K562 (cell line): ENCODE measurements at regions not wholly inside any gene's neighbourhood (a gene's known extent, or its start where the extent isn't known, plus 50 kb on each side); places are given as distances from the start of the nearest gene placed in this dataset.

ENCODE experiments used
- ATAC-seq: fragments of 200-7000 bp; cut with Tn5 transposase; 3 replicates; pipeline ENCODE4 v1.9.1; 2020; ENCODE audit warnings: moderate library complexity
- BruUV-seq: library from RNA; stranded (reverse); fragments of 400-500 nt; replicated peaks from 2 replicates; lab custom pipeline; 2021; lab: Mats Ljungman, UMichigan
- CTCF ChIA-PET: fragments of 300-600 bp; formaldehyde crosslinking; extraction: SDS; loops from one replicate; lab custom pipeline; 2021; ENCODE audit warnings: low intra/inter-chr PET ratio; lab: Yijun Ruan, JAX
- POLR2A ChIA-PET: fragments of 300-600, 350-650 bp; sonication (Branson Sonifier 250); formaldehyde crosslinking; extraction: SDS; loops from one replicate; lab custom pipeline; 2021; ENCODE audit warnings: antibody characterized with exemption, inconsistent platforms; lab: Yijun Ruan, JAX
- DNase-seq, 4 experiments: peaks; one replicate each; pipeline versions ENCODE4 v3.0.0 to v3.0.0-alpha.2; 2011 to 2018; ENCODE audit warnings: low spot score in 3 of 4, mixed read lengths in 3 of 4; ENCODE audit errors: extremely low read depth in 1 of 4
- FAIRE-seq: peaks from 2 replicates; lab custom pipeline; 2011; peaks lifted over from hg19 to GRCh38; lab: Jason Lieb, UNC
- H2AFZ ChIP-seq: 2 replicates; pipeline ENCODE4 v1.6.0; 2011; ENCODE audit warnings: low read depth, low read length, control low read depth, inconsistent platforms
- H3K27ac ChIP-seq: fragments of 200-600 bp; 3 replicates; pipeline ENCODE4 v1.8.0; 2011; ENCODE audit warnings: low read depth, mild to moderate bottlenecking, control low read depth, inconsistent platforms, low read length, moderate library complexity, mixed read lengths; ENCODE audit errors: extremely low read depth
- H3K27me3 ChIP-seq, 2 experiments: fragments of 300-600 bp in 1 of 2; 2 replicates in 1 of 2; 3 replicates in 1 of 2; pipeline versions ENCODE4 v1.6.0 to v1.8.0; 2011; ENCODE audit warnings: inconsistent platforms in 2 of 2, low read length in 2 of 2, mild to moderate bottlenecking in 1 of 2, mixed read lengths in 1 of 2, moderate library complexity in 1 of 2; ENCODE audit not compliant: control insufficient read depth in 2 of 2, insufficient read depth in 2 of 2
- H3K36me3 ChIP-seq: fragments of 300-600 bp; 3 replicates; pipeline ENCODE4 v1.8.0; 2011; ENCODE audit warnings: mild to moderate bottlenecking, low read length, inconsistent platforms; ENCODE audit not compliant: control insufficient read depth, insufficient read depth
- H3K4me1 ChIP-seq, 2 experiments: fragments of 200-600 bp in 1 of 2; replicated peaks in 1 of 2; 2 replicates in 1 of 2; 3 replicates in 1 of 2; pipeline versions ENCODE4 v1.5.1 to v1.8.0; 2011; ENCODE audit warnings: inconsistent platforms in 2 of 2, low read length in 2 of 2, mild to moderate bottlenecking in 1 of 2, mixed read lengths in 1 of 2, moderate library complexity in 1 of 2; ENCODE audit not compliant: control insufficient read depth in 2 of 2, insufficient read depth in 2 of 2
- H3K4me2 ChIP-seq: 2 replicates; pipeline ENCODE4 v1.6.1; 2011; ENCODE audit warnings: low read length, control low read depth, inconsistent platforms, mixed read lengths; ENCODE audit not compliant: insufficient read depth
- H3K4me3 ChIP-seq: fragments of 200-600 bp; sonication (generic), shearing (Covaris generic); 2 replicates; pipeline ENCODE4 v1.5.1; 2016; ENCODE audit warnings: control low read depth, inconsistent platforms
- H3K79me2 ChIP-seq: fragments of 200-600 bp; 3 replicates; pipeline ENCODE4 v1.8.0; 2011; ENCODE audit warnings: low read length, inconsistent platforms; ENCODE audit not compliant: control insufficient read depth, insufficient read depth
- H3K9ac ChIP-seq, 2 experiments: 2 replicates each; pipeline versions ENCODE4 v1.6.0 to v1.6.1; 2011; ENCODE audit warnings: low read depth in 2 of 2, low read length in 2 of 2, control low read depth in 1 of 2, inconsistent platforms in 1 of 2, mild to moderate bottlenecking in 1 of 2, mixed read lengths in 1 of 2; ENCODE audit not compliant: insufficient read depth in 1 of 2
- H3K9me1 ChIP-seq: one replicate; pipeline ENCODE4 v1.6.0; 2011; ENCODE audit warnings: inconsistent platforms, mild to moderate bottlenecking, low read length, moderate library complexity; ENCODE audit not compliant: control insufficient read depth, insufficient read depth
- H3K9me3 ChIP-seq: replicated peaks from 2 replicates; pipeline ENCODE4 v1.5.1; 2011; ENCODE audit warnings: low read depth, low read length, inconsistent platforms; ENCODE audit not compliant: control insufficient read depth, insufficient read depth
- H4K20me1 ChIP-seq: replicated peaks from 2 replicates; pipeline ENCODE4 v1.6.1; 2011; ENCODE audit warnings: low read length, inconsistent platforms, mixed read lengths; ENCODE audit not compliant: control insufficient read depth, insufficient read depth
- EHMT2 ChIP-seq: fragments of 450-650 bp; IDR thresholded peaks from 2 replicates; pipeline ENCODE4 v1.6.1; 2018; ENCODE audit warnings: antibody characterized with exemption
- RBFOX2 ChIP-seq: fragments of 200-400 bp; formaldehyde crosslinking; IDR thresholded peaks from 2 replicates; pipeline ENCODE4 v1.6.1; 2017; ENCODE audit warnings: low read depth, mild to moderate bottlenecking, low read length, moderate library complexity
- SMARCA5 ChIP-seq: fragments of 450-650 bp; IDR thresholded peaks from 2 replicates; pipeline ENCODE4 v1.6.1; 2016
- YY1 ChIP-seq, 3 experiments: IDR thresholded peaks; 2 replicates each; pipeline ENCODE4 v1.6.1; 2011; ENCODE audit warnings: low read length in 2 of 3, mild to moderate bottlenecking in 2 of 3, moderate library complexity in 2 of 3, borderline replicate concordance in 1 of 3, control low read depth in 1 of 3, low read depth in 1 of 3; ENCODE audit not compliant: insufficient read depth in 3 of 3, insufficient replicate concordance in 2 of 3, control insufficient read depth in 1 of 3, insufficient read length in 1 of 3; ENCODE audit errors: extremely low read depth in 1 of 3
- ZNF830 ChIP-seq: fragments of 250-450 bp; sonication (Bioruptor Pico); IDR thresholded peaks from 2 replicates; pipeline ENCODE4 v1.5.0; 2021; ENCODE audit warnings: mild to moderate bottlenecking
- WGBS: fragments of 100-300 bp; shearing (Covaris generic); methylation state at CpG from one replicate; pipeline ENCODE4 v1.1.6; 2016; ENCODE audit warnings: low coverage, mixed read lengths; ENCODE audit not compliant: insufficient coverage; ENCODE audit errors: missing lambda C conversion rate; 5-methylcytosine and 5-hydroxymethylcytosine counted together
- in situ Hi-C: fragments of 300-500 bp; cut with MboI; formaldehyde crosslinking; loops from 4 replicates; pipeline ENCODE4 v1.15.0; 2018; ENCODE audit warnings: inconsistent platforms, mixed read lengths
- intact Hi-C: fragments of 100-400 bp; cut with micrococcal nuclease; formaldehyde crosslinking; loops from 2 replicates; pipeline ENCODE4 v1.14.2; 2022
- TF ChIP-seq, protein P1 (sequence below): fragments of 450-650 bp; IDR thresholded peaks from 2 replicates; pipeline ENCODE4 v1.6.1; 2016; ENCODE audit warnings: mild to moderate bottlenecking, moderate library complexity

DNA sequence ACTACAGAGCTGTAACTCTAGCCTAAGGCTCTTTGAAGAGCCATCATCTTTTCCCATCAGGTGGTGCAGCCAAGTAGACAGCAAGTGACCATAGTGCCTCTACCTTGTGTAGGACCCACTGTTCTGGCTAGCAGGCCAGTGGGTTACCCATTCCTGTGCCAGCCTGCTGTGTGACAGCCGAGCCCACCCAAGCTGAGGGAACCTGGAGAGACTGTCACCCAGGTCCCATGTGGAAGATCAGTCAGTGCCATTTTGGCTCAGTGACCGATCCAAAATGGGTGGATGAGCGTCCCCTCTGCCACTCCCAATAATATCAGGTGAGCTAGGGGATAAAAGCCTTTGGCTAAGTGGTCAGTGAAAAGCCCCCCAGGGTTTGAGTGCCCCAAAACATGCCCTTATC, 417.9 kb downstream of the MATN1 start:
- H3K4me3 ChIP-seq: no peak overlapping the region
- TF ChIP-seq, protein P1, sequence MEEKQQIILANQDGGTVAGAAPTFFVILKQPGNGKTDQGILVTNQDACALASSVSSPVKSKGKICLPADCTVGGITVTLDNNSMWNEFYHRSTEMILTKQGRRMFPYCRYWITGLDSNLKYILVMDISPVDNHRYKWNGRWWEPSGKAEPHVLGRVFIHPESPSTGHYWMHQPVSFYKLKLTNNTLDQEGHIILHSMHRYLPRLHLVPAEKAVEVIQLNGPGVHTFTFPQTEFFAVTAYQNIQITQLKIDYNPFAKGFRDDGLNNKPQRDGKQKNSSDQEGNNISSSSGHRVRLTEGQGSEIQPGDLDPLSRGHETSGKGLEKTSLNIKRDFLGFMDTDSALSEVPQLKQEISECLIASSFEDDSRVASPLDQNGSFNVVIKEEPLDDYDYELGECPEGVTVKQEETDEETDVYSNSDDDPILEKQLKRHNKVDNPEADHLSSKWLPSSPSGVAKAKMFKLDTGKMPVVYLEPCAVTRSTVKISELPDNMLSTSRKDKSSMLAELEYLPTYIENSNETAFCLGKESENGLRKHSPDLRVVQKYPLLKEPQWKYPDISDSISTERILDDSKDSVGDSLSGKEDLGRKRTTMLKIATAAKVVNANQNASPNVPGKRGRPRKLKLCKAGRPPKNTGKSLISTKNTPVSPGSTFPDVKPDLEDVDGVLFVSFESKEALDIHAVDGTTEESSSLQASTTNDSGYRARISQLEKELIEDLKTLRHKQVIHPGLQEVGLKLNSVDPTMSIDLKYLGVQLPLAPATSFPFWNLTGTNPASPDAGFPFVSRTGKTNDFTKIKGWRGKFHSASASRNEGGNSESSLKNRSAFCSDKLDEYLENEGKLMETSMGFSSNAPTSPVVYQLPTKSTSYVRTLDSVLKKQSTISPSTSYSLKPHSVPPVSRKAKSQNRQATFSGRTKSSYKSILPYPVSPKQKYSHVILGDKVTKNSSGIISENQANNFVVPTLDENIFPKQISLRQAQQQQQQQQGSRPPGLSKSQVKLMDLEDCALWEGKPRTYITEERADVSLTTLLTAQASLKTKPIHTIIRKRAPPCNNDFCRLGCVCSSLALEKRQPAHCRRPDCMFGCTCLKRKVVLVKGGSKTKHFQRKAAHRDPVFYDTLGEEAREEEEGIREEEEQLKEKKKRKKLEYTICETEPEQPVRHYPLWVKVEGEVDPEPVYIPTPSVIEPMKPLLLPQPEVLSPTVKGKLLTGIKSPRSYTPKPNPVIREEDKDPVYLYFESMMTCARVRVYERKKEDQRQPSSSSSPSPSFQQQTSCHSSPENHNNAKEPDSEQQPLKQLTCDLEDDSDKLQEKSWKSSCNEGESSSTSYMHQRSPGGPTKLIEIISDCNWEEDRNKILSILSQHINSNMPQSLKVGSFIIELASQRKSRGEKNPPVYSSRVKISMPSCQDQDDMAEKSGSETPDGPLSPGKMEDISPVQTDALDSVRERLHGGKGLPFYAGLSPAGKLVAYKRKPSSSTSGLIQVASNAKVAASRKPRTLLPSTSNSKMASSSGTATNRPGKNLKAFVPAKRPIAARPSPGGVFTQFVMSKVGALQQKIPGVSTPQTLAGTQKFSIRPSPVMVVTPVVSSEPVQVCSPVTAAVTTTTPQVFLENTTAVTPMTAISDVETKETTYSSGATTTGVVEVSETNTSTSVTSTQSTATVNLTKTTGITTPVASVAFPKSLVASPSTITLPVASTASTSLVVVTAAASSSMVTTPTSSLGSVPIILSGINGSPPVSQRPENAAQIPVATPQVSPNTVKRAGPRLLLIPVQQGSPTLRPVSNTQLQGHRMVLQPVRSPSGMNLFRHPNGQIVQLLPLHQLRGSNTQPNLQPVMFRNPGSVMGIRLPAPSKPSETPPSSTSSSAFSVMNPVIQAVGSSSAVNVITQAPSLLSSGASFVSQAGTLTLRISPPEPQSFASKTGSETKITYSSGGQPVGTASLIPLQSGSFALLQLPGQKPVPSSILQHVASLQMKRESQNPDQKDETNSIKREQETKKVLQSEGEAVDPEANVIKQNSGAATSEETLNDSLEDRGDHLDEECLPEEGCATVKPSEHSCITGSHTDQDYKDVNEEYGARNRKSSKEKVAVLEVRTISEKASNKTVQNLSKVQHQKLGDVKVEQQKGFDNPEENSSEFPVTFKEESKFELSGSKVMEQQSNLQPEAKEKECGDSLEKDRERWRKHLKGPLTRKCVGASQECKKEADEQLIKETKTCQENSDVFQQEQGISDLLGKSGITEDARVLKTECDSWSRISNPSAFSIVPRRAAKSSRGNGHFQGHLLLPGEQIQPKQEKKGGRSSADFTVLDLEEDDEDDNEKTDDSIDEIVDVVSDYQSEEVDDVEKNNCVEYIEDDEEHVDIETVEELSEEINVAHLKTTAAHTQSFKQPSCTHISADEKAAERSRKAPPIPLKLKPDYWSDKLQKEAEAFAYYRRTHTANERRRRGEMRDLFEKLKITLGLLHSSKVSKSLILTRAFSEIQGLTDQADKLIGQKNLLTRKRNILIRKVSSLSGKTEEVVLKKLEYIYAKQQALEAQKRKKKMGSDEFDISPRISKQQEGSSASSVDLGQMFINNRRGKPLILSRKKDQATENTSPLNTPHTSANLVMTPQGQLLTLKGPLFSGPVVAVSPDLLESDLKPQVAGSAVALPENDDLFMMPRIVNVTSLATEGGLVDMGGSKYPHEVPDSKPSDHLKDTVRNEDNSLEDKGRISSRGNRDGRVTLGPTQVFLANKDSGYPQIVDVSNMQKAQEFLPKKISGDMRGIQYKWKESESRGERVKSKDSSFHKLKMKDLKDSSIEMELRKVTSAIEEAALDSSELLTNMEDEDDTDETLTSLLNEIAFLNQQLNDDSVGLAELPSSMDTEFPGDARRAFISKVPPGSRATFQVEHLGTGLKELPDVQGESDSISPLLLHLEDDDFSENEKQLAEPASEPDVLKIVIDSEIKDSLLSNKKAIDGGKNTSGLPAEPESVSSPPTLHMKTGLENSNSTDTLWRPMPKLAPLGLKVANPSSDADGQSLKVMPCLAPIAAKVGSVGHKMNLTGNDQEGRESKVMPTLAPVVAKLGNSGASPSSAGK: no peak
- TF ChIP-seq YY1 (IDR thresholded peaks at IDR 0.05; ENCODE audit: borderline replicate concordance in 1 of 3, control insufficient read depth in 1 of 3, extremely low read depth in 1 of 3, insufficient read depth in 3 of 3, insufficient read length in 1 of 3, insufficient replicate concordance in 2 of 3, low read depth in 1 of 3, low read length in 2 of 3) (no peak), RBFOX2 (no peak), SMARCA5 (no peak), ZNF830 (CRISPR knock-in tag) (no peak), EHMT2 (no peak)
- TF ChIP-seq, all 486 proteins: peak for 0
- 0% methylated on average over 3 of the region's 3 CpGs for WGBS
- no peak overlapping the region for H2AFZ ChIP-seq
- ATAC-seq (no peak), DNase-seq (no peak), FAIRE-seq (no peak)
- no peaks in the 10 kb centered on the region for H3K36me3 ChIP-seq
- ChIA-PET CTCF (no interaction called here), POLR2A (no interaction called here)
- no peak overlapping the region for H3K27ac ChIP-seq
- no peaks in the 10 kb centered on the region for H3K4me1 ChIP-seq
- no peak overlapping the region for H3K4me2 ChIP-seq
- H3K9me3 ChIP-seq: no peaks in the 10 kb centered on the region
- no TSS peak for BruUV-seq
- H3K27me3 ChIP-seq: 0 out of 5 replicates have a peak, but pooled peaks cover 0 to 6% of the 10 kb centered on the region in 2 experiments
- no peaks in the 10 kb centered on the region for H3K79me2 ChIP-seq
- H3K9ac ChIP-seq: no peak overlapping the region
- no peaks in the 10 kb centered on the region for H3K9me1 ChIP-seq
- H4K20me1 ChIP-seq: peaks cover 5% of the 10 kb centered on the region; the same call in 1 of the 2 replicates
- intact Hi-C loops (no loop called here), in situ Hi-C loops (no loop called here)
